ENCODE measurements at regions not wholly inside any gene's neighbourhood (a gene's known extent, or its start where the extent isn't known, plus 50 kb on each side); places are given as distances from the start of the nearest gene placed in this dataset.

GRCh38 chr21:30081506-30081905 lies 85.1 kb downstream of the CLDN17 start:
- TF ChIP-seq CTCF (IDR thresholded peaks at IDR 0.05; ENCODE audit: poor library complexity, severe bottlenecking) (no peak), EP300 (conservative IDR thresholded peaks at IDR 0.05; ENCODE audit: poor library complexity, severe bottlenecking) (no peak), POLR2AphosphoS5 (IDR thresholded peaks at IDR 0.05) (no peak), EZH2 (IDR thresholded peaks at IDR 0.05; ENCODE audit: borderline replicate concordance, insufficient read depth, low read length, poor library complexity, severe bottlenecking) (no peak), TAF1 (IDR thresholded peaks at IDR 0.05; ENCODE audit: low read depth) (no peak), RAD21 (conservative IDR thresholded peaks at IDR 0.05) (no peak), MXI1 (conservative IDR thresholded peaks at IDR 0.05; ENCODE audit: poor library complexity, severe bottlenecking) (no peak)
